Coronary artery (tissue), 2 donors: ENCODE measurements at regions not wholly inside any gene's neighbourhood (a gene's known extent, or its start where the extent isn't known, plus 50 kb on each side); places are given as distances from the start of the nearest gene placed in this dataset.

Experiments
- DNase-seq: peaks from one replicate; pipeline ENCODE4 v3.0.0-alpha.2; 2017; ENCODE audit warnings: low spot score
- H3K27ac ChIP-seq, 2 donors: fragments of 200-600 bp; sonication (generic); one replicate each; pipeline ENCODE4 v1.5.1; 2016 to 2019
- H3K4me3 ChIP-seq: fragments of 200-600 bp; sonication (generic); 2 replicates; pipeline ENCODE4 v1.5.1; 2016; ENCODE audit warnings: mild to moderate bottlenecking, moderate library complexity
- TF ChIP-seq, protein P1 (sequence below): fragments of 200-600 bp; sonication (generic); IDR thresholded peaks from one replicate; pipeline ENCODE4 v1.5.1; 2019; ENCODE audit warnings: antibody characterized with exemption

DNA sequence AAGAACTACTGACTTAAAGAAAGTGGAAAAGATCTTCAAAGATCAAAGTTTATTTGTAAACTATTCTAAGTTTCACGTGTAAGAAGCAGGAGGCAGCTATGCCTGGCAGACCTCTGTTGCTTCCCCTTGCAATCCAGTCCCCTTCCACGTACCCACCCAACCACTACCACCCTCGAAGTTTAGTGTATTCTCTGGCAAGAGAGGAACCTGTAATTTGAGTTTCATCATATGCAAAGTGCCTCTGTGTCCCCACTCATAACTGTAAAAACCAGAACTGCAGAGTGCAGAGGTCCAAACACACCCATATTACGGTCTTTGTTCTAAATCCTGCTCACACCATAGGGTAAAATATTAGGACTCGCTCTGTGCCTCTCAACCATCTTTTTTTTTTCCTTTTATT lies 75.8 kb upstream of the FRY start:
- Histone ChIP-seq H3K27ac (no peak overlapping the region), H3K4me3 (no peak overlapping the region)
- no peak for DNase-seq
- TF ChIP-seq, protein P1, sequence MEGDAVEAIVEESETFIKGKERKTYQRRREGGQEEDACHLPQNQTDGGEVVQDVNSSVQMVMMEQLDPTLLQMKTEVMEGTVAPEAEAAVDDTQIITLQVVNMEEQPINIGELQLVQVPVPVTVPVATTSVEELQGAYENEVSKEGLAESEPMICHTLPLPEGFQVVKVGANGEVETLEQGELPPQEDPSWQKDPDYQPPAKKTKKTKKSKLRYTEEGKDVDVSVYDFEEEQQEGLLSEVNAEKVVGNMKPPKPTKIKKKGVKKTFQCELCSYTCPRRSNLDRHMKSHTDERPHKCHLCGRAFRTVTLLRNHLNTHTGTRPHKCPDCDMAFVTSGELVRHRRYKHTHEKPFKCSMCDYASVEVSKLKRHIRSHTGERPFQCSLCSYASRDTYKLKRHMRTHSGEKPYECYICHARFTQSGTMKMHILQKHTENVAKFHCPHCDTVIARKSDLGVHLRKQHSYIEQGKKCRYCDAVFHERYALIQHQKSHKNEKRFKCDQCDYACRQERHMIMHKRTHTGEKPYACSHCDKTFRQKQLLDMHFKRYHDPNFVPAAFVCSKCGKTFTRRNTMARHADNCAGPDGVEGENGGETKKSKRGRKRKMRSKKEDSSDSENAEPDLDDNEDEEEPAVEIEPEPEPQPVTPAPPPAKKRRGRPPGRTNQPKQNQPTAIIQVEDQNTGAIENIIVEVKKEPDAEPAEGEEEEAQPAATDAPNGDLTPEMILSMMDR, result no peak

- DNase-seq, result no peak
- TF ChIP-seq, protein P1, result no peak
Observed at GRCh38 chr13:31956980-31957644, 74.5 kb upstream of the FRY start.

DNA sequence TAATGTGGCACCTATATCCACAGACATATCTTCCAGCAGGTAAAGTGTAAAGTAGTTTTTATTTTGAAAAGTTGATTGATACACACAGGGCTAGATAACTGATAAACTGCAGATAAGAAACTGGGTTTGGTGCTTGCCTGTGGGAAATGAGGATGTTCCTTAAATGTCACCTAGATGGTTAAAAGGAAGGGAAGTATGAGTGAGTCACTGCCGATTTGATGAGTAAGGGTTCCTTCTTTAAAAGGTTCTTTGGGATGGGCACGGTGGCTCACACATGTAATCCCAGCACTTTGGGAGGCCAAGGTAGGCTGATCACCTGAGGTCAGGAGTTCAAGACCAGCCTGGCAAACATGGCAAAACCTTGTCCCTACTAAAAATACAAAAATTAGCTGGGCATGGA lies 73.8 kb upstream of the FRY start:
- H3K27ac ChIP-seq, result no peak overlapping the region
- no peak for DNase-seq
- TF ChIP-seq, protein P1, result no peak
- no peak overlapping the region for H3K4me3 ChIP-seq

More at GRCh38 chr13:31956980-31957644, 74.5 kb upstream of the FRY start:
- no peak overlapping the region for H3K27ac ChIP-seq
- no peak overlapping the region for H3K4me3 ChIP-seq

DNA sequence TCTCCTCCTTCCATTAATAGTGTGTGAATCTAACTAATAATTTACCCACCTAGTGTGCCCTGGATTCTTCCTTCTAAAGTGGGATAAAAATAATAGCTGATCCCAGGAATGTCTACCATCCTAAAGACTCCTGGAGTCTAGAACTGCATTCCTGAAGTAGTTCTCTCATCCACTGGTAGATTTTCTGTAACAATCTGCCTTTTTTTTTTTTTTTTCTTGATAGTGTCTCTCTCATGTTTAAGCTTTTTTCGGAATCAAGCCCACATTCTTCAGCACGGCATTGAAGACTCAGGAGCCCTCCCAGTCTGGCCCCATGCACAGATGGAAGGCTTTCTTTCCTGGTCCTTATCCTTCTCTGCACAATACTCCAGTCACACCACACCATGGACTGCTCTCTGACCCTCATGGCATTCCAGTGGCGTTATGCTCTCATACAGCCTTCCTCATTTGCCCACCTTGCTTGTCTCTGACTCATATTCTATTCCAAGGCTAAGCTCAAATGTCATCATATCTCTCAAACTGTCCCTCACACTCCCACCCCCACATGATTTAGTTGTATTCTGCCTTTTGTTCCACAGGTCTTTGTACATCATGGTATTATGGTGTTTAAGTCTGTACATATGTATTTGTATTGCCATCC lies 68.7 kb upstream of the FRY start:
- no peak overlapping the region for H3K4me3 ChIP-seq
- DNase-seq, result no peak
- TF ChIP-seq, protein P1, result no peak
- no peak overlapping the region for H3K27ac ChIP-seq

DNA sequence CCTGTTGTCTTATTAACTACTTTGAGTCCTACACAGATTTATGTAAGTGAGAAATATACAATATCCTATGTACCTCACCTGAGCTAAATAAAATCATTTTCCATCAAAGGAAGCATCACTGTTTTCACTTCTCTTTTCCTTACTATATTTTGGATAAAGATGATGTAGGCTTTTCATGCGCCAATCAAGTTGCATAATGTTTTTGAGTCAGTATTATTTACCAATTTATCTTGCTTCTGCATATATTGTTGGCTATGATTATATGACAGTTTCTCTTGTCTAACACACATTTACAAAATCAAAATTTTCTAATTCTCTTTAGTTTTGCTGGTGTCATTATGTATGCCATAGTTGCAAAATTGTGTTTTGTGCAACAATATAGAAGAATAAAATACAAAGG lies 67.9 kb upstream of the FRY start:
- DNase-seq, result no peak
- H3K4me3 ChIP-seq, result no peak overlapping the region
- H3K27ac ChIP-seq, result no peak overlapping the region
- TF ChIP-seq, protein P1, result no peak

GRCh38 chr13:31964168-31964567 lies 67.4 kb upstream of the FRY start:
- H3K27ac ChIP-seq, result no peak overlapping the region
- TF ChIP-seq, protein P1, result no peak
- no peak for DNase-seq
- no peak overlapping the region for H3K4me3 ChIP-seq
